ENCODE measurements at regions not wholly inside any gene's neighbourhood (a gene's known extent, or its start where the extent isn't known, plus 50 kb on each side); places are given as distances from the start of the nearest gene placed in this dataset.

DNA sequence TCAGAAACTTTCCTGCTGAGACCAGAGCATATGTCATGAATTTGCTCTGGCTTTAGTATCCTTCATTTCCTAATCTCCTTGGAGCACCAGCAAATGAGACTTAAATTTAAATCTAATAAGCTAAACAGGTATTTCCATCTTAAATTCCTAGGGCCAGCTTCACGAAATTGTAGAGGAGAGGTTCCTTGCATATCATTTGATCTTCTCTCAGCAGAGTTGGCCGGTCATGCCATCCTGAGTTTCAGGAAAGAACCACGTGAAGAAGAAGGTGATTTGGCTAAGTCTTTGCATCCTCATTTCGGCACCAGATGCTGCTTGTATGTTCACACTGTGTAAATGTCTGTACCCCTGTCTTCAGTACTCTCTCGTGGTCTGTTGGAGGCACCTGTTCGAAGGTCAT, 370.4 kb upstream of the NBEA start:
- Mint-ChIP-seq H3K27ac (no peak overlapping the region), H3K4me1 (no peaks in the 10 kb centered on the region), H3K36me3 (no peaks in the 10 kb centered on the region), H3K27me3 (ENCODE audit: low read depth in 3 of 3) (no peaks in the 10 kb centered on the region), H3K9me3 (peaks cover 0 to 7% (median 0%) of the 10 kb centered on the region in 7 donors), H3K4me3 (no peak overlapping the region)
- DNase-seq: no peak
- no peak overlapping the region for H3K4me2 ChIP-seq (replicated peaks; ENCODE audit: extremely low read depth, low read length, poor library complexity, severe bottlenecking)
- TF ChIP-seq, protein P1, sequence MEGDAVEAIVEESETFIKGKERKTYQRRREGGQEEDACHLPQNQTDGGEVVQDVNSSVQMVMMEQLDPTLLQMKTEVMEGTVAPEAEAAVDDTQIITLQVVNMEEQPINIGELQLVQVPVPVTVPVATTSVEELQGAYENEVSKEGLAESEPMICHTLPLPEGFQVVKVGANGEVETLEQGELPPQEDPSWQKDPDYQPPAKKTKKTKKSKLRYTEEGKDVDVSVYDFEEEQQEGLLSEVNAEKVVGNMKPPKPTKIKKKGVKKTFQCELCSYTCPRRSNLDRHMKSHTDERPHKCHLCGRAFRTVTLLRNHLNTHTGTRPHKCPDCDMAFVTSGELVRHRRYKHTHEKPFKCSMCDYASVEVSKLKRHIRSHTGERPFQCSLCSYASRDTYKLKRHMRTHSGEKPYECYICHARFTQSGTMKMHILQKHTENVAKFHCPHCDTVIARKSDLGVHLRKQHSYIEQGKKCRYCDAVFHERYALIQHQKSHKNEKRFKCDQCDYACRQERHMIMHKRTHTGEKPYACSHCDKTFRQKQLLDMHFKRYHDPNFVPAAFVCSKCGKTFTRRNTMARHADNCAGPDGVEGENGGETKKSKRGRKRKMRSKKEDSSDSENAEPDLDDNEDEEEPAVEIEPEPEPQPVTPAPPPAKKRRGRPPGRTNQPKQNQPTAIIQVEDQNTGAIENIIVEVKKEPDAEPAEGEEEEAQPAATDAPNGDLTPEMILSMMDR (IDR thresholded peaks at IDR 0.05): no peak
- H2AFZ ChIP-seq (ENCODE audit: insufficient read depth, low read depth, low read length, poor library complexity, severe bottlenecking): no peak overlapping the region
- WGBS (ENCODE audit: insufficient coverage): 86% methylated on average over 4 of the region's 6 CpGs
- no peaks in the 10 kb centered on the region for H3K4me1 ChIP-seq (ENCODE audit: control insufficient read depth in 1 of 2, insufficient read depth in 2 of 2, low read length in 2 of 2)
- no peaks in the 10 kb centered on the region for H4K20me1 ChIP-seq (ENCODE audit: insufficient read depth, low read length)
- no peak overlapping the region for H3K4me3 ChIP-seq (replicated peaks in 1 of 3; ENCODE audit: low read depth in 2 of 3, low read length in 3 of 3)
- intact Hi-C loops (cut with micrococcal nuclease): no loop called here
- H3K27ac ChIP-seq (ENCODE audit: low read depth in 1 of 2, low read length in 2 of 2): no peak overlapping the region
- H3K79me2 ChIP-seq (ENCODE audit: insufficient read depth, low read length): no peaks in the 10 kb centered on the region
- H3K27me3 ChIP-seq (ENCODE audit: control insufficient read depth in 2 of 2, insufficient read depth in 2 of 2, low read length in 2 of 2): no peaks in the 10 kb centered on the region
- H3K36me3 ChIP-seq (replicated peaks in 1 of 2; ENCODE audit: control insufficient read depth in 1 of 2, insufficient read depth in 2 of 2, low read length in 2 of 2): no peaks in the 10 kb centered on the region
- no peak overlapping the region for H3K9ac ChIP-seq (ENCODE audit: insufficient read depth, low read length, poor library complexity, severe bottlenecking)
- H3K9me3 ChIP-seq (replicated peaks in 1 of 2; ENCODE audit: control insufficient read depth in 1 of 2, insufficient read depth in 1 of 2, low read length in 2 of 2): peaks cover 13 to 15% of the 10 kb centered on the region in 2 donors

GRCh38 chr13:34577051-34577450, 365.0 kb upstream of the NBEA start:
- intact Hi-C loops (cut with micrococcal nuclease): no loop called here
- H3K36me3 Mint-ChIP-seq: no peaks in the 10 kb centered on the region
- Histone ChIP-seq H3K9me3 (replicated peaks in 1 of 2; ENCODE audit: control insufficient read depth in 1 of 2, insufficient read depth in 1 of 2, low read length in 2 of 2) (peaks cover 11 to 17% of the 10 kb centered on the region in 2 donors), H3K4me2 (replicated peaks; ENCODE audit: extremely low read depth, low read length, poor library complexity, severe bottlenecking) (no peak overlapping the region), H3K27me3 (ENCODE audit: control insufficient read depth in 2 of 2, insufficient read depth in 2 of 2, low read length in 2 of 2) (no peaks in the 10 kb centered on the region), H3K36me3 (replicated peaks in 1 of 2; ENCODE audit: control insufficient read depth in 1 of 2, insufficient read depth in 2 of 2, low read length in 2 of 2) (no peaks in the 10 kb centered on the region), H3K4me1 (ENCODE audit: control insufficient read depth in 1 of 2, insufficient read depth in 2 of 2, low read length in 2 of 2) (no peaks in the 10 kb centered on the region), H3K9ac (ENCODE audit: insufficient read depth, low read length, poor library complexity, severe bottlenecking) (no peak overlapping the region), H3K79me2 (ENCODE audit: insufficient read depth, low read length) (no peaks in the 10 kb centered on the region), H4K20me1 (ENCODE audit: insufficient read depth, low read length) (no peaks in the 10 kb centered on the region), H3K27ac (ENCODE audit: low read depth in 1 of 2, low read length in 2 of 2) (no peak overlapping the region), H2AFZ (ENCODE audit: insufficient read depth, low read depth, low read length, poor library complexity, severe bottlenecking) (no peak overlapping the region), H3K4me3 (replicated peaks in 1 of 3; ENCODE audit: low read depth in 2 of 3, low read length in 3 of 3) (no peak overlapping the region)
- no CpG with 5 or more reads among the region's 1 CpG for WGBS (ENCODE audit: insufficient coverage)
- H3K4me1 Mint-ChIP-seq: no peaks in the 10 kb centered on the region
- H3K27ac Mint-ChIP-seq: no peak overlapping the region
- DNase-seq: no peak
- peaks cover 0 to 2% (median 0%) of the 10 kb centered on the region in 3 donors for H3K27me3 Mint-ChIP-seq (ENCODE audit: low read depth in 3 of 3)
- peaks cover 0 to 17% (median 0%) of the 10 kb centered on the region in 7 donors for H3K9me3 Mint-ChIP-seq
- TF ChIP-seq, protein P1 (IDR thresholded peaks at IDR 0.05): no peak
- no peak overlapping the region for H3K4me3 Mint-ChIP-seq
